Upper lobe of left lung (tissue), 4 donors: ENCODE measurements at regions not wholly inside any gene's neighbourhood (a gene's known extent, or its start where the extent isn't known, plus 50 kb on each side); places are given as distances from the start of the nearest gene placed in this dataset.

Experiments
- EP300 ChIP-seq, 4 donors: sonication (generic); formaldehyde crosslinking; IDR thresholded peaks; one replicate each; pipeline ENCODE4 v1.5.1; 2017; ENCODE audit warnings: antibody characterized with exemption in 4 of 4, control low read depth in 2 of 4
- POLR2A ChIP-seq, 4 donors: fragments of 450-650 bp; IDR thresholded peaks; one replicate each; pipeline ENCODE4 v1.5.1; 2016 to 2017; ENCODE audit warnings: antibody characterized with exemption in 4 of 4, mild to moderate bottlenecking in 2 of 4
- POLR2AphosphoS5 ChIP-seq, 2 donors: sonication (generic); formaldehyde crosslinking; IDR thresholded peaks; one replicate each; pipeline ENCODE4 v1.5.1; 2017; ENCODE audit warnings: antibody characterized with exemption in 2 of 2
- TF ChIP-seq, protein P1 (sequence below), 6 experiments: fragments of 450-650 bp in 4 of 6; fragments of 200-600 bp in 2 of 6; sonication (generic) in 2 of 6; IDR thresholded peaks; one replicate each; pipeline ENCODE4 v1.5.1; 2016 to 2019; ENCODE audit warnings: antibody characterized with exemption in 6 of 6

DNA sequence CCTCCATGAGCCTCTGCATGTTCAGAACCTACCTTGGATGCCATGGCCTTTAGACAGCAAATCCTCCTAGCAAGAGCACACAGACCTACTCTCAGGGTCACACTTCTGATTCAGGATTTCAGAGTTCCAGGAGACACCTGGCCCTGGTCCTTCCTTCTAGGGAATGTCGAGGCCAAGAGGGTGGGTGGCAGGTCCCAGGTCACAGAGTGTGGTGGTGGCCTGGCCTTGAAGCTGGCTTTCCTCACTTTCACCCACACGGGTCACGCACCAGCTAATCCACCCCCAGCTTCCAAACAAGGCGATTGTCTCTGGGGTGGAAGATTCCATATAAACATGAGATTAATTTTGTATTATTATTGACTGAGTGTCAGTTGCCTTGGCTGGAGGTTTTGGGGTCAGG is 328.3 kb upstream of the RTL1 start:
- TF ChIP-seq, protein P1, sequence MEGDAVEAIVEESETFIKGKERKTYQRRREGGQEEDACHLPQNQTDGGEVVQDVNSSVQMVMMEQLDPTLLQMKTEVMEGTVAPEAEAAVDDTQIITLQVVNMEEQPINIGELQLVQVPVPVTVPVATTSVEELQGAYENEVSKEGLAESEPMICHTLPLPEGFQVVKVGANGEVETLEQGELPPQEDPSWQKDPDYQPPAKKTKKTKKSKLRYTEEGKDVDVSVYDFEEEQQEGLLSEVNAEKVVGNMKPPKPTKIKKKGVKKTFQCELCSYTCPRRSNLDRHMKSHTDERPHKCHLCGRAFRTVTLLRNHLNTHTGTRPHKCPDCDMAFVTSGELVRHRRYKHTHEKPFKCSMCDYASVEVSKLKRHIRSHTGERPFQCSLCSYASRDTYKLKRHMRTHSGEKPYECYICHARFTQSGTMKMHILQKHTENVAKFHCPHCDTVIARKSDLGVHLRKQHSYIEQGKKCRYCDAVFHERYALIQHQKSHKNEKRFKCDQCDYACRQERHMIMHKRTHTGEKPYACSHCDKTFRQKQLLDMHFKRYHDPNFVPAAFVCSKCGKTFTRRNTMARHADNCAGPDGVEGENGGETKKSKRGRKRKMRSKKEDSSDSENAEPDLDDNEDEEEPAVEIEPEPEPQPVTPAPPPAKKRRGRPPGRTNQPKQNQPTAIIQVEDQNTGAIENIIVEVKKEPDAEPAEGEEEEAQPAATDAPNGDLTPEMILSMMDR (IDR thresholded peaks at IDR 0.05), result no peak
- no peak for TF ChIP-seq POLR2A (IDR thresholded peaks at IDR 0.05)
- no peak for TF ChIP-seq EP300 (IDR thresholded peaks at IDR 0.05)
- no peak for TF ChIP-seq POLR2AphosphoS5 (IDR thresholded peaks at IDR 0.05)
